Activated naive CD4-positive, alpha-beta T cell treated with anti-CD3 and anti-CD28 coated beads for 36 hours (primary cell): ENCODE measurements at regions not wholly inside any gene's neighbourhood (a gene's known extent, or its start where the extent isn't known, plus 50 kb on each side); places are given as distances from the start of the nearest gene placed in this dataset.

ENCODE experiments used
- CTCF ChIA-PET: fragments of 350-600 bp; sonication (Branson Sonifier 250); formaldehyde crosslinking; loops from one replicate; lab custom pipeline; 2021; ENCODE audit warnings: antibody characterized with exemption; lab: Charles Lee
- DNase-seq: peaks from one replicate; pipeline ENCODE4 v3.0.0-alpha.2; 2020
- H3K27ac Mint-ChIP-seq: one replicate; pipeline ENCODE4 v1.8.0; 2021; ENCODE audit warnings: mild to moderate bottlenecking, mixed read lengths
- H3K27me3 Mint-ChIP-seq: one replicate; pipeline ENCODE4 v1.8.0; 2021; ENCODE audit warnings: low read depth, mixed read lengths
- H3K36me3 Mint-ChIP-seq: one replicate; pipeline ENCODE4 v1.8.0; 2021; ENCODE audit warnings: low read depth, mixed read lengths
- H3K4me1 Mint-ChIP-seq: one replicate; pipeline ENCODE4 v1.8.0; 2021; ENCODE audit warnings: low read depth, mixed read lengths
- H3K4me3 Mint-ChIP-seq: one replicate; pipeline ENCODE4 v1.8.0; 2021; ENCODE audit warnings: mild to moderate bottlenecking, moderate library complexity, mixed read lengths
- H3K9me3 Mint-ChIP-seq: one replicate; pipeline ENCODE4 v1.8.0; 2021; ENCODE audit warnings: mixed read lengths
- intact Hi-C: fragments of 100-400 bp; cut with micrococcal nuclease; formaldehyde crosslinking; loops from one replicate; pipeline ENCODE4 v1.15.1; 2023

DNA sequence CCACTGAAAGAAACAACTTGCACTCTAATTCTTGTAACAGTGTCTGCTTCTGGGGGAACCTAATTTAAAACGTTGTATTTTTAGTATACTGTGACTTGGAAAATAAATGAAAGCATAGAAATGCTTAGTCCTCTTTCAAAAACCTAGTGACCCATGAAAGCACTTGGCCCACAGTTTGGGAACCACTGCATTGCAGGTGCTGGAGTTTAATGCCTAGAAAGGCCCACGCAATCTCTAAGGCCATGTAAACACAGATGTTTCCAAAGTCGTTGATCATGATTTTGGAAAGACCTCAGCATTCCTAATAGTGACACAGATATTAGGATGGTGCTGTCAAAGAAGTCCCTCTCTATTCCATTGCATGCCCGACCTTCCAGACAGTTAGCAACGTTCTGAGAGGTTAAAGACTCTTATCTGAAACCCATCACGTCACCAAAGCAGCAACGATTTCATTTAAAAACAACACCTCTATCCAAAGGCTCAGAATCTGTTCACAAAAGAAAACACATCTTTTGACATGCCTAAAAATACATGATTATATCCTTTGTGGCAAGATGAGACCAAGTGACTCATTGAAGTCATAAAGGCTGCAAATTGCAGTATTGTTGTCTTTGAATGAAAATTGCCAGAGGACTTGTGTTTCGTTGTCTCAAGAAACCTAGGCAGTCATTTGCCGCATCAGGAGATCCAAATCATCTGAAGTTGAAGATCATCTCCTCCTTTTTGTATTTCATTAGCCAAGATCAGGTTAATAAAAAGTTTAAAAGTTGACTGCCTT is 328.0 kb upstream of the ZNF507 start:
- CTCF ChIA-PET = no interaction called here
- intact Hi-C loops = no loop called here
- Mint-ChIP-seq H3K36me3 (no peaks in the 10 kb centered on the region), H3K27me3 (no peaks in the 10 kb centered on the region), H3K9me3 (peaks cover 4% of the 10 kb centered on the region), H3K4me1 (no peaks in the 10 kb centered on the region), H3K27ac (no peak overlapping the region), H3K4me3 (no peak overlapping the region)
- DNase-seq = no peak

DNA sequence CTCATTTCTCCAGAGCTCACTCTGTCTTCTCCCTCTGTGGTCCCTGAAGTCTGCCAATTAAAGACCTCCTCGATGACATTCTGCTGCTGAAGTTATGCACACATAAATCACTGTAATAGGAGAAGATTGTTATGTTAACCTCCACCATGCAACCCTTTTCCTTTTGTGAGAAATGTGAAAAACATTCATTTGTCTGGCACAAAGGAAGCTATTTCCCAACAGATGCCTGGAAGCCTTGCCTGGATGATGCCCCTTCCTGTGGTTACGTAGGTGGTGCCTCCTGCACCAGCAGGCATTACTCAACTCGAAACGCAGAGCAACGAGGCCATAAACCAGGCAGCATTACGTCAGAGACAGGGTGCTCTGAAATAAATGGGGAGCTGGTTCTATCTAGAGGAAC is 327.4 kb upstream of the ZNF507 start:
- Mint-ChIP-seq H3K27me3 (no peaks in the 10 kb centered on the region), H3K4me3 (no peak overlapping the region), H3K27ac (no peak overlapping the region), H3K36me3 (no peaks in the 10 kb centered on the region), H3K9me3 (peaks cover 4% of the 10 kb centered on the region), H3K4me1 (no peaks in the 10 kb centered on the region)
- CTCF ChIA-PET = no interaction called here
- DNase-seq = no peak
- intact Hi-C loops = no loop called here

DNA sequence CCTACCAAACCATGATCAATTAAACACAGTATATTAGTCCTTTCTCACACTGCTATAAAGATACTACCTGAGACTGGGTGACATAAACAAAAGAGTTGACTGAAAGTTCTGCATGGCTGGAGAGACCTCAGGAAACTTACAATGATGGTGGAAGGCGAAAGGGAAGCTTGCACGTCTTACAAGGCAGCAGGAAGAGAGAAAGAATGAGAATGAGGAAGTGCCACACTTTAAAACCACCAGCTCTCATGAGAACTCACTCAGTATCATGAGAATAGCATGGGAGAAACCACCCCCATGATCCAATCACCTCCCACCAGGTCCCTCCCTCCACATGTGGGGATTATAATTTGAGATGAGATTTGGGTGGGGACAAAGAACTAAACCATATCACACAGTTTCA is 324.9 kb upstream of the ZNF507 start:
- CTCF ChIA-PET = no interaction called here
- Mint-ChIP-seq H3K4me1 (no peaks in the 10 kb centered on the region), H3K4me3 (no peak overlapping the region), H3K27ac (no peak overlapping the region), H3K9me3 (peaks cover 8% of the 10 kb centered on the region), H3K36me3 (no peaks in the 10 kb centered on the region), H3K27me3 (no peaks in the 10 kb centered on the region)
- intact Hi-C loops = no loop called here
- no peak for DNase-seq

DNA sequence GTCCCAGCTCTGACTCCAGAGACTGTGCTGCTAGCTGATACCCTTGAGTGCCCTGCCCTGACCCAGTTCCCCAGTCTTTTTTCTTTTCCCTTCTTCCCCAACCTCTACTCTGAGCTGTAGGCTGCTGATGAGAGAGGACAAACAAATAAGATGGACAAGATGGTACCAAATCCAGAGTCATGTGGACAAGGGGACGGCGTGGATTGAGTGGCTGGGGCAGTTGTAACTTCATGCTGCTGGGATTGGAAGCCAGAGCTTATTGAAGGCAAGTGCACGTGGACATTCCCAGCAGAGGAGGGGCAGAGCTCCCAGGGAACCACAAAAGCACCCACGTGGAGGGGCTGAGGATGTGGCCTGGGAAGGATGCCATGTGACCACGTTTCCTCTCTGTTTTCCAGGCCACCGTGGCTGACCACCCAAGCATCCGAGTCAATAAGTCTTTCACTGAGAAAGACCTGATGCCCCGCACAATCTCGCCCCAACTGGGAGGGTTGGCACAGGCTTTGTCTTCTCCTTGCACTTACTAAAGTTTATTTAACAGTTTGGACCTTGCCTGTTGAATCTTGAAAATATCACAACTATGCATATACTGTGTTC is 323.3 kb upstream of the ZNF507 start:
- H3K9me3 Mint-ChIP-seq = peaks cover 11% of the 10 kb centered on the region
- no peaks in the 10 kb centered on the region for H3K27me3 Mint-ChIP-seq
- intact Hi-C loops = no loop called here
- H3K27ac Mint-ChIP-seq = no peak overlapping the region
- no peak overlapping the region for H3K4me3 Mint-ChIP-seq
- CTCF ChIA-PET = no interaction called here
- H3K36me3 Mint-ChIP-seq = no peaks in the 10 kb centered on the region
- no peak for DNase-seq
- no peaks in the 10 kb centered on the region for H3K4me1 Mint-ChIP-seq

DNA sequence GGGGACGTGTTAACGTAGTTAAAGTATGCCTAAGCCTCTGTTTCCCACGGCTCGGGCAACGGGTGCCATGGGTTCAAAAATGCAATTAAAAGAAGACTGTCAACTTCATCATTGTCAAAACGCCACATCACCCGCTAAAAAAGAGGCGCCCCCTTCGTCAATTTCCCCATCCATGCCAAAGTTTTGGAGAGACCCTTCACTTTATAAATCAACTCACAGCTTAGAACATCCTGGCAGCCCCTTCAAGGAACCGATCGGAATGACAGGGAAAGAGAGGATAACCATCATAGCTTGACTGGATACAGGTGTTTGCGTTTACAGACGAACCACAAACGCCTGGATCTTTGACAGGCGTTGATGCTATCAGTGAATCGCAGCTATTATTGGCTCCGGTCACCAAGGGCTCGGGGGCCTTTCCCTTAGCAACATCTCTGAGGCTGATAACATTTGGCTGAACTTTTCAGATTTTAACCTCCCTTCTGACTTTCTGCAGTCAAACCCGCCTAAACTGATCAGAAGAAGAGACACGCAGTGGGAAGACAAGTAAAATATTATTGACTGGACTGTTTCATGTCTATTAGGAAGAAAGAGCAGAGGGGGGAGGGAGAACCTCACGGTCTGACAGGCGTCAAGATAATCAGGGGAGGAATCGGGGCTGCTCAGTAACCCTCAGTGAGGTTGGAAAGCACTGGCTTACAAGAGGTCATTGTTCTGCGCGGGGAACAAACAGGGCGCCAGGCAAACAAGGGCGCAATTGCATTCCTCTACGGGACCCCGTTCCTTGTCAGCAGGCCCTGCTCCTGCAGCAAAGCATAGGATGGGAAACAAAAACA is 322.5 kb upstream of the ZNF507 start:
- Mint-ChIP-seq H3K4me1 (no peaks in the 10 kb centered on the region), H3K27ac (no peak overlapping the region), H3K36me3 (no peaks in the 10 kb centered on the region), H3K4me3 (no peak overlapping the region), H3K27me3 (no peaks in the 10 kb centered on the region), H3K9me3 (peaks cover 11% of the 10 kb centered on the region)
- no peak for DNase-seq
- CTCF ChIA-PET = no interaction called here
- intact Hi-C loops = no loop called here

DNA sequence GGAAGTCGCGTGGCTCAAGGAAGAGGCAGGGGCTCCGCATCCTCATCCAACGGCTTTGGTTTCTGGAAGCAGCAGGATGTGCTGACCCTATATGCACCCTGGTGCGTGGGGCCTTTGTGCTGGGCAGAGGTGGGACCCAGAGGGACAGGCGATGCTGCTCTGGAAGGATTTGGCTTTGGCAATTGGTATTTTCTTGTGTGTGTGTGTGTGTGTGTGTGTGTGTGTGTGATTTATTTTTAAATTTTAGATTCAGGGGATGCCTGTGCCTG is 321.9 kb upstream of the ZNF507 start:
- DNase-seq = no peak
- no peaks in the 10 kb centered on the region for H3K27me3 Mint-ChIP-seq
- CTCF ChIA-PET = no interaction called here
- H3K4me1 Mint-ChIP-seq = no peaks in the 10 kb centered on the region
- H3K4me3 Mint-ChIP-seq = no peak overlapping the region
- no peaks in the 10 kb centered on the region for H3K36me3 Mint-ChIP-seq
- H3K9me3 Mint-ChIP-seq = peaks cover 11% of the 10 kb centered on the region
- H3K27ac Mint-ChIP-seq = no peak overlapping the region
- intact Hi-C loops = no loop called here

DNA sequence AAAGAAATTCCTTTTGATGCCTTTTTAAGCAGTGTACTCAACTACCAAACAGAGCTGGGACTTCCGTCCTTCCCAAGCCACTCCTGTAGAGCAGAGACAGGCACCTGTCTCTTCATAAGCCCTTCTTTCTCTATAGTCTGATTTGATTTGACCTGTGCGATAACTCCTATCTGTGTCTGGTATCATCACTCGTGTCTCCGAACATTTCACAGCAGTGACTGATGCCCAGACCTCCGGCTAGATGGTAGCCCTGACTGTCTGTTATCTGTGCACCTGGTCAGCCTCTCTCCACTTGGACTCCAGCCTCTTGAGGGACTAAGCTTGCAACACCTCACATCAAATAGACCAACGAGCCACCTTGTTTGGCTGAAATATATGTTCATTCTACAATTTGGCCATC is 316.2 kb upstream of the ZNF507 start:
- Mint-ChIP-seq H3K9me3 (peaks cover 7% of the 10 kb centered on the region), H3K27ac (no peak overlapping the region), H3K27me3 (peaks cover 9% of the 10 kb centered on the region), H3K4me3 (no peak overlapping the region), H3K4me1 (no peaks in the 10 kb centered on the region), H3K36me3 (no peaks in the 10 kb centered on the region)
- CTCF ChIA-PET = no interaction called here
- intact Hi-C loops = no loop called here
- DNase-seq = no peak

DNA sequence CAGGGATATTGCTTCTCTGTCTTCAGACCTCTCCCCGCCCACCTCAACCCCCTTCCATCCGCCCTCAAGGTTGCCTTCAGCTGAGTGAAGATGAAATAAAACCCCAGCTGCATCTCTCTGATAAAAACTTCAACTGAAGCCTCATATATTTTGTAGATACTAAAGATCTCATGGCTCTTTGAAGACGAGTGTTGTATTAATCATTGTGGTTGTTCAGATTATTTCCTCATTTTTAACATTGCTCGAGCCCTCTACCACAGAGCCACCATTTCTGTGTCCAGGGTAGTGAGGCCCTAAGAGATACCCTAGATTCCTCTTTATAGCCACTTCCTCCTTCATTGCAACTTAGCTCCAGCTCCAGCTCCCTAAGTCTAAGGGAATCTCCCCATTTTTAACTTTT is 312.8 kb upstream of the ZNF507 start:
- CTCF ChIA-PET = interaction anchor here (1.2 kb wide), 1 partner anchor 9 kb away, joined by 3 read pairs; no protein-coding TSS in a partner anchor
- H3K27ac Mint-ChIP-seq = no peak overlapping the region
- no peak overlapping the region for H3K4me3 Mint-ChIP-seq
- intact Hi-C loops = no loop called here
- peaks cover 9% of the 10 kb centered on the region for H3K27me3 Mint-ChIP-seq
- no peak for DNase-seq
- no peaks in the 10 kb centered on the region for H3K36me3 Mint-ChIP-seq
- no peaks in the 10 kb centered on the region for H3K4me1 Mint-ChIP-seq
- no peaks in the 10 kb centered on the region for H3K9me3 Mint-ChIP-seq

DNA sequence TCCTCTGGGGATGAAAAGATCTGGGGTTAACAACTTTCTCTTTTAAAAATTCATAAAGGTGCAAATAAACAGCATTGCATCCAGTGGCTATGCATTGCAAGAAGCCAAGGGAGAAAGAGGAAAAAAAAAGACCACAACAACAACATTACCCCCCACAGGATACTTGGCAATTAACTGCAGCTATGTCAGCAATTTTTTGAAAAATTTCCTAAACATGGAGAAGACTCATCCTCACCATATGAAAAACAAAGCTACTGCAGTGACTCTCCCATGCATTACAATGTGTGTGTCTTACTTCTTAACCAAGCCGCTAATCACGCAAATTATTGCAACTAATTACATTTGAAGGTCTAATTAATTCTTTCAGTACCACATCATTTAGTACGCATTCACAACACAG is 309.8 kb upstream of the ZNF507 start:
- H3K4me3 Mint-ChIP-seq = no peak overlapping the region
- H3K9me3 Mint-ChIP-seq = no peaks in the 10 kb centered on the region
- CTCF ChIA-PET = no interaction called here
- no peaks in the 10 kb centered on the region for H3K4me1 Mint-ChIP-seq
- H3K27me3 Mint-ChIP-seq = peaks cover 7% of the 10 kb centered on the region
- no peaks in the 10 kb centered on the region for H3K36me3 Mint-ChIP-seq
- no peak for DNase-seq
- intact Hi-C loops = no loop called here
- no peak overlapping the region for H3K27ac Mint-ChIP-seq

DNA sequence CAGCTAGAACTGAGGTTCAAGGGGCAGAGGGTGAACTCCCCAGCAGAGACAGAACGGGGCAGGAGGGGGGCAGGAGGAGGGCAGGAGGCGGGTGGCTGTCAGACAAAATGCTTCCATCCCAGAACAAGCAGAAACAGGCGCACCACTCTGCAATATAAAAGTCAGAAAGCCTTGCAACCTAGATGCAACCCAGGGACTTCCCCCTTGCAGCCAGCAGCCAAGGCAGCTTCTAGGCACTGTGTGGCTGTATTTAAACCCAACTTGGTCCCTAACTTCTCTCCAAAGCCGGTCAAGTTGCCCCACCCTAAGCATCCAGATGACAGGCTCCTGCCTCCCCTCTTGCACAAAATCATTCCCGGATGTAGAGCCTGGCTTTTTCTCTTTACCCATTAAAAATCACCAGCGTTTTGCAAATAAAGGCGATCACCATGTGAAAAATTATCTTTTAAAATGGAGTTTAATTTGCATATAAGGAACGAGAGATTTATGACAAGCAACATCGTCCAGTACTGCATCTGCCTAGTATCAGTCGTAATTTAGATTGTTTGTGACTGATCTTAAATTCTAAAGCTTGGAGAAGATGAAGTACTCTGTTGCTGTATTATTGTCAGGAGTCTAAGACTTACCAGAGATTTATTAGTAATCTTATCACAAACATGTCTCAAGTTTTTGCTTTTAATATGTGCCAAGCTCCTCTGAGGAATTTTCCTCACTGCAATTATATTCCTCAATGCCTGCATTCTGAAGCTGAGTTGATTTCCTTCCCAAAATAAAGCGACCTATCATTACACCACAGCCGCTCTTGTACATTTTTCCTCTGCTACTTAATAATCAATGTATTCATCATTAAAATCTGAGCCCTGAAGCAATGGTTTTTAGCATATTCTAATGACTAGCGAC is 307.1 kb upstream of the ZNF507 start:
- H3K9me3 Mint-ChIP-seq = no peaks in the 10 kb centered on the region

DNA sequence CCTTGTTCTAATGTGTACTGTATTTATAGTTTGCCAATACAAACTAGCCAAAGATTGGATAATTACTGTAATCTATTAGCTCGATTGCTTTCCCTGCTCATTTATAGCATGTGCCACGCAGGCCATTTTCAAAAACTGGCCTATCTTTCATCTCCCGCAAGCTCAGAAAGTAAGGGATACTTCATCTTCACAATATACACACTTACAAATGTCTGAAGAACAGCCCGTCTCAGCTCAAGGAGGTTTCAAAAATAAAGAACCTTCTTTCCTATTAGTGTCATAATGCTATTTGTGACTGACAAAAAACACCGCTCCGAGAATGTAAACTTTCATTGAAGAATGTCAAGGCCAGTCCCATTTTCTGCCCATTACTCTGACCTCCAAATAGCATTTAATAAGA is 306.4 kb upstream of the ZNF507 start:
- intact Hi-C loops = no loop called here
- Mint-ChIP-seq H3K27ac (no peak overlapping the region), H3K4me1 (peaks cover 6% of the 10 kb centered on the region), H3K9me3 (no peaks in the 10 kb centered on the region), H3K36me3 (no peaks in the 10 kb centered on the region), H3K4me3 (no peak overlapping the region), H3K27me3 (peaks cover 18% of the 10 kb centered on the region)
- DNase-seq = no peak
- CTCF ChIA-PET = interaction anchor here (0.5 kb wide), 1 partner anchor 1390 kb away, joined by 6 read pairs; no protein-coding TSS in a partner anchor

More for the DNA sequence above, 307.1 kb upstream of the ZNF507 start:
- Mint-ChIP-seq H3K4me1 (peaks cover 6% of the 10 kb centered on the region), H3K36me3 (no peaks in the 10 kb centered on the region), H3K4me3 (no peak overlapping the region), H3K27ac (no peak overlapping the region), H3K27me3 (peaks cover 17% of the 10 kb centered on the region)
- DNase-seq = no peak
- intact Hi-C loops = no loop called here
- CTCF ChIA-PET = interaction anchor here (0.5 kb wide), 1 partner anchor 1389 kb away, joined by 6 read pairs; no protein-coding TSS in a partner anchor

DNA sequence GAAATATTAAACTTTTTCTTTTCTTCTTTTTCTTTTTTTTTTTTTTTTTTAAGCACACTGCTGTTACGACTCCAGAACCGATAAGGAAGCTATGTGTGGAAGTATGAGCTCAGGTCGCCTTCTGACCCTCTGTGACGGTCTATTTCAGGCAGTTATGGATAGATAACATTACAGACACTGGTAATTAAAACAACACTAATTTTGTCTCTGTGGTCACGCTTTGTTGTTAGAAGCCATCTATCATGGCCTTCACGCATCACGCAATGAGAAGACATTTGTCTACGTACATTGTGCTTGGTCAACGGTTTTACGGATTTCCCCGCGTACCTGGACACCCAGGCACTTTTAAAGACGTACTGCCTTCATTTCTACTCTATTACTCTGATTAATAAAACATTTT is 306.0 kb upstream of the ZNF507 start:
- no peaks in the 10 kb centered on the region for H3K36me3 Mint-ChIP-seq
- intact Hi-C loops = no loop called here
- peaks cover 21% of the 10 kb centered on the region for H3K27me3 Mint-ChIP-seq
- no peaks in the 10 kb centered on the region for H3K9me3 Mint-ChIP-seq
- DNase-seq = no peak
- no peak overlapping the region for H3K27ac Mint-ChIP-seq
- no peak overlapping the region for H3K4me3 Mint-ChIP-seq
- CTCF ChIA-PET = interaction anchor here (1.3 kb wide), 1 partner anchor 11 kb away, joined by 3 read pairs; no protein-coding TSS in a partner anchor
- H3K4me1 Mint-ChIP-seq = peaks cover 6% of the 10 kb centered on the region
